A549 (cell line): ENCODE measurements at regions not wholly inside any gene's neighbourhood (a gene's known extent, or its start where the extent isn't known, plus 50 kb on each side); places are given as distances from the start of the nearest gene placed in this dataset.

ENCODE experiments used
- CHD2 ChIP-seq: fragments of 150-350 bp; IDR thresholded peaks from 2 replicates; pipeline ENCODE4 v1.6.1; 2014; ENCODE audit warnings: low read length; ENCODE audit not compliant: partially characterized antibody
- CTCF ChIP-seq: fragments of >200 bp; sonication (Bioruptor Twin); formaldehyde crosslinking; IDR thresholded peaks from 3 replicates; pipeline ENCODE4 v1.5.1; 2016
- HOXA7 ChIP-seq: fragments of 250-450 bp; sonication (Bioruptor Pico); IDR thresholded peaks from 2 replicates; pipeline ENCODE4 v1.5.0; 2020; ENCODE audit warnings: mild to moderate bottlenecking, moderate library complexity
- JUN ChIP-seq, 2 experiments: fragments of >200 bp; sonication (Bioruptor Twin); formaldehyde crosslinking; IDR thresholded peaks; 2 replicates in 1 of 2; 3 replicates in 1 of 2; pipeline ENCODE4 v1.6.1; 2016 to 2017
- KDM1A ChIP-seq: fragments of 200-600 bp; sonication (generic); IDR thresholded peaks from 2 replicates; pipeline ENCODE4 v1.6.1; 2016; ENCODE audit warnings: low read depth, mild to moderate bottlenecking
- POLR2A ChIP-seq: IDR thresholded peaks from 2 replicates; pipeline ENCODE4 v1.6.1; 2012; ENCODE audit warnings: mild to moderate bottlenecking, low read length
- RAD21 ChIP-seq, 2 experiments: fragments of >200 bp in 1 of 2; sonication (Bioruptor Twin) in 1 of 2; formaldehyde crosslinking in 1 of 2; IDR thresholded peaks in 1 of 2; conservative IDR thresholded peaks in 1 of 2; 2 replicates in 1 of 2; 3 replicates in 1 of 2; pipeline ENCODE4 v1.6.1; 2012 to 2018; ENCODE audit warnings: inconsistent platforms in 1 of 2
- RCOR1 ChIP-seq: fragments of 150-350 bp; IDR thresholded peaks from 2 replicates; pipeline ENCODE4 v1.6.1; 2014; ENCODE audit warnings: antibody characterized with exemption, low read length, low read depth
- RFX5 ChIP-seq: fragments of 450-650 bp; IDR thresholded peaks from 2 replicates; pipeline ENCODE4 v1.7.1; 2014; ENCODE audit warnings: antibody characterized with exemption, mild to moderate bottlenecking, moderate library complexity
- USF2 ChIP-seq: fragments of 450-650 bp; IDR thresholded peaks from 2 replicates; pipeline ENCODE4 v1.6.1; 2014; ENCODE audit warnings: antibody characterized with exemption

GRCh38 chr18:27372386-27372785, 187.3 kb upstream of the CHST9 start:
- TF ChIP-seq RAD21 (conservative IDR thresholded peaks at IDR 0.05 in 1 of 2, IDR thresholded peaks at IDR 0.05 in 1 of 2) = no peak
- no peak for TF ChIP-seq CHD2
- no peak for TF ChIP-seq USF2
- TF ChIP-seq POLR2A = no peak
- TF ChIP-seq CTCF = no peak
- TF ChIP-seq RCOR1 = no peak
- TF ChIP-seq KDM1A = no peak
- TF ChIP-seq RFX5 = no peak
- TF ChIP-seq JUN (IDR thresholded peaks at IDR 0.05) = no peak
- TF ChIP-seq HOXA7 (CRISPR knock-in tag) = no peak
